ENCODE measurements at regions not wholly inside any gene's neighbourhood (a gene's known extent, or its start where the extent isn't known, plus 50 kb on each side); places are given as distances from the start of the nearest gene placed in this dataset.

DNA sequence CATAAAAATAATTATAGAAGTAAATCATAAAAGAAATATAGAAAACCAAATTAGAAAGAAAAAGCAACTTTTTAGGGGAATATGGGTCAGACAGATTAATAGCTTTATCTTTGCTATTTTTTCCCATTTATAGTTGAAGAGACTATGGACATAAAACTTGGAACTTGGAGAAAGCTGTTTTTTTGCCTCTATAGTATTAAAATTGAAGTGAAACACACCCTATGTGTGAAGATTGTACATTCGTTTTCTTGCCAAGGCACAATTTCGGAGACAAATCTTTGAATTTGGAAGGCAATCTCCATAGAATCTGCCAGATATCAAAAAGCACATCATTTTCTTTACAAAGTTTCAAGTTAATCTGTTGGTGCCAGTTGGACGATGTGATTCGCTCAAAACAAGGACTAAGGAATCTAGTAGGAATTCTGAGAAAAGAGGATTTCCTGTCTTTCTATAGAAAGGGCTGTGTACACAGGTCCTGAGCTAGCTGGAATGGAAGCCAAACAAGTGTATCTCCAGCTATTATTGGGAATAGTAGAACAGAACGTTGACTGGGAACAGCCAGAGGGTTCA is 156.3 kb downstream of the SLC7A11 start:
- Histone ChIP-seq H3K9me3 (ENCODE audit: control insufficient read depth in 2 of 3, low read length in 3 of 3) (no peaks in the 10 kb centered on the region), H3K27ac (ENCODE audit: low read depth, low read length) (no peak overlapping the region), H3K36me3 (ENCODE audit: control insufficient read depth in 2 of 3, insufficient read depth in 3 of 3, low read length in 3 of 3) (no peaks in the 10 kb centered on the region), H3K27me3 (ENCODE audit: control insufficient read depth in 2 of 2, insufficient read depth in 2 of 2, low read length in 2 of 2) (no peaks in the 10 kb centered on the region), H3K4me1 (ENCODE audit: control insufficient read depth in 2 of 2, insufficient read depth in 2 of 2, low read length in 2 of 2) (no peaks in the 10 kb centered on the region), H3K4me3 (ENCODE audit: low read length) (no peak overlapping the region)
- POLR2A ChIA-PET = no interaction called here
- H3K9me3 Mint-ChIP-seq = peaks cover 0 to 3% (median 0%) of the 10 kb centered on the region in 11 donors
- H3K4me3 Mint-ChIP-seq = no peak overlapping the region
- CTCF ChIA-PET = no interaction called here
- DNase-seq = no peak
- H3K27me3 Mint-ChIP-seq = no peaks in the 10 kb centered on the region
- intact Hi-C loops (cut with micrococcal nuclease) = no loop called here
- H3K36me3 Mint-ChIP-seq = no peaks in the 10 kb centered on the region
- H3K4me1 Mint-ChIP-seq = peaks cover 0 to 2% (median 0%) of the 10 kb centered on the region in 7 donors
- ATAC-seq = no peak
- H3K27ac Mint-ChIP-seq = no peak overlapping the region

DNA sequence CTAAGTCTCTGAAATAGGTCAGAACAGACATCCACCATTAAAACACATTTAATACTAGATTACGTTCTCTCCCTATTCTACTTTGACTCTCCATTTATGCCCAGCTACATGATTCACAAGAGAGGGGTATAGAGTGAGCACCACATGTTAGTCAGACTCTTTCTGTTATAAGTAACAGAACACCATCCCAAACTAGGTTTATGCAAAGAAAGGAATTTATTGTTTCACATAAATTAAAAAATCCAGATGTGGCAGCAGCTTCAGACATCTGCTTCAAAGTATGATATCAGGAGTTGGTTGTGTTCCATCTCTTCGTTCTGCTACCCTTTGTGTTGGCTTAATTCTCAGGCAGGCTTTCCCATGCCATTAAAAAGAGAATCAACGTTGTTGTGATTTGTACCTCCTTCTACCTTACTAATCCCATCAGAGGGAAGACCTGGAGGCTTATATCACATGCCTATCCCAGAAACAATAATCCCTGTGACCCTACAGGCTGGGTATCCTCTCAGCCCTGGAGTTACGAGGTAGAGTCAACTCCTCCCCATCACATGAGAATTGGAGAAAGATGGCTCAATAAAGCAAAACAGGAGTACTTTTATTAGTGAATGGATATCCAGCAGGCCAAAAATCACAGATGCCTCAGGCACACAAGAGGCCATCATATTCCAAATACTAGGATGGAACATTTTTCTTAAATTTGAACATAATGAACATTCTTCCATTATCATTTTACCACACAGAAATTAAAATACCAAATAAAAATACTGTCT is 163.2 kb downstream of the SLC7A11 start:
- H3K4me1 Mint-ChIP-seq = no peaks in the 10 kb centered on the region
- H3K27me3 ChIP-seq (ENCODE audit: control insufficient read depth in 2 of 2, insufficient read depth in 2 of 2, low read length in 2 of 2) = no peaks in the 10 kb centered on the region
- no peaks in the 10 kb centered on the region for H3K36me3 ChIP-seq (ENCODE audit: control insufficient read depth in 2 of 3, insufficient read depth in 3 of 3, low read length in 3 of 3)
- H3K9me3 Mint-ChIP-seq = peaks cover 0 to 3% (median 0%) of the 10 kb centered on the region in 11 donors
- no peaks in the 10 kb centered on the region for H3K4me1 ChIP-seq (ENCODE audit: control insufficient read depth in 2 of 2, insufficient read depth in 2 of 2, low read length in 2 of 2)
- no peak overlapping the region for H3K27ac ChIP-seq (ENCODE audit: low read depth, low read length)
- no peak for ATAC-seq
- H3K4me3 Mint-ChIP-seq = no peak overlapping the region
- ChIA-PET POLR2A (no interaction called here), CTCF (no interaction called here)
- no peaks in the 10 kb centered on the region for H3K36me3 Mint-ChIP-seq
- intact Hi-C loops (cut with micrococcal nuclease) = no loop called here
- H3K9me3 ChIP-seq (ENCODE audit: control insufficient read depth in 2 of 3, low read length in 3 of 3) = no peaks in the 10 kb centered on the region
- H3K27me3 Mint-ChIP-seq = peaks cover 0 to 2% (median 0%) of the 10 kb centered on the region in 5 donors
- H3K4me3 ChIP-seq (ENCODE audit: low read length) = no peak overlapping the region
- H3K27ac Mint-ChIP-seq = no peak overlapping the region
- no peak for DNase-seq

DNA sequence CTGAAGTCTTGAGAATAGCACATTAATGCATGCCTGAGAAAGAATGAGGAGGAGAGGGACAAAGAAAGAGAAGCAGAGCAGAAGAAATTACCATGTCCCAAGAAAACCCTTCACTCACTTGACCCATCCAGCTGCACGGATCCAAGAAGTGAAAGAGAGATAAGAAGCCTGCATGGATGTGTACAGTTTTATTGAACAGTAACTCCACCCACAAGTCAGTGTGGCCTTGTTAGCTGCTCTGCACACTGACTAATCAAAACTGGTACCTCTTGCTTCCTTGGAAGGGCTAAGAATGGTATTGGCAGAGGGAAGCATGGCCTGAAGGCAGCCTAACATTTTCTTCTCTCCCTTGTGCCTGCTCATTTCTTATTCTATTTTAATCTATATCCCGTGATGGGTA is 163.9 kb downstream of the SLC7A11 start:
- ATAC-seq = no peak
- ChIA-PET POLR2A (no interaction called here), CTCF (no interaction called here)
- H3K27ac ChIP-seq (ENCODE audit: low read depth, low read length) = no peak overlapping the region
- no peak for DNase-seq
- Mint-ChIP-seq H3K4me3 (no peak overlapping the region), H3K27me3 (peaks cover 0 to 2% (median 0%) of the 10 kb centered on the region in 5 donors), H3K4me1 (no peaks in the 10 kb centered on the region), H3K27ac (no peak overlapping the region), H3K36me3 (no peaks in the 10 kb centered on the region), H3K9me3 (peaks cover 0 to 3% (median 0%) of the 10 kb centered on the region in 11 donors)
- H3K4me3 ChIP-seq (ENCODE audit: low read length) = no peak overlapping the region
- H3K4me1 ChIP-seq (ENCODE audit: control insufficient read depth in 2 of 2, insufficient read depth in 2 of 2, low read length in 2 of 2) = no peaks in the 10 kb centered on the region
- no peaks in the 10 kb centered on the region for H3K9me3 ChIP-seq (ENCODE audit: control insufficient read depth in 2 of 3, low read length in 3 of 3)
- no peaks in the 10 kb centered on the region for H3K36me3 ChIP-seq (ENCODE audit: control insufficient read depth in 2 of 3, insufficient read depth in 3 of 3, low read length in 3 of 3)
- intact Hi-C loops (cut with micrococcal nuclease) = no loop called here
- H3K27me3 ChIP-seq (ENCODE audit: control insufficient read depth in 2 of 2, insufficient read depth in 2 of 2, low read length in 2 of 2) = no peaks in the 10 kb centered on the region

DNA sequence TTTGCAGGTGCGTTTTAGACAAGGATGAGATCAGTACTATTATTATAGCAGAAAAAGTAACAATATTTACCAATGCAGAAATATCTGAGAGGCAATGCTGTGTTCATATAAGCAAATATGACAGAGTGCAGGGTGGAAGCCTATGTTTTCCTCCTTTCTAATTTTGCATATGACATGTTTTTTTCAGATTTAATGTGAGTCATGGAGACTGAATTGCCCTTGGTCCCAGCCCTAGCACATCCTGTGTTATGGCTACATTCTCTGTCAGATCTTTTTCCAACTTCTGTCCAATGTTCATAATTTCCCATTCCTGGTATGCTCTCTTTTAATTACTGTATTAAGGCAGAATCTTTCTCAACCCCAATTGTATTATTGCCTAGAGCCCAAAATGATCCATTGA is 165.6 kb downstream of the SLC7A11 start:
- ChIA-PET POLR2A (no interaction called here), CTCF (no interaction called here)

DNA sequence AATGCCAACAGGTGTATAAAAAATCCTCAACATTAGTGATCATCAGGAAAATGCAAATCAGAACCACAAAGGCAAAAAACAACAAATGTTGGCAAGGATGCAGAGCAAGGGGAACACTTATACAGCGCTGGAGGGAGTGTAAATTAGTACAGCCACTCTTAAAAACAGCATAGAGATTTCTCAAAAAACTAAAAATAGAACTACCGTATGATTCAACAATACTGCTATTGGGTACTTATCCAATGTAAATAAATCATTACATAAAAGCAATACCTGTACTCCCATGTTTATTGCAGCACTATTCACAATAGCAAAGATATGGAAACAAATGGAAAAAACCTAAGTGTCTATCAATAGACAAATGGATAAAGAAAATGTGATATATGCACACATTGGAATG is 171.3 kb downstream of the SLC7A11 start:
- CTCF ChIA-PET = no interaction called here
- Histone ChIP-seq H3K27ac (ENCODE audit: low read depth, low read length) (no peak overlapping the region), H3K36me3 (ENCODE audit: control insufficient read depth in 2 of 3, insufficient read depth in 3 of 3, low read length in 3 of 3) (no peaks in the 10 kb centered on the region), H3K4me3 (ENCODE audit: low read length) (no peak overlapping the region), H3K9me3 (ENCODE audit: control insufficient read depth in 2 of 3, low read length in 3 of 3) (no peaks in the 10 kb centered on the region), H3K27me3 (ENCODE audit: control insufficient read depth in 2 of 2, insufficient read depth in 2 of 2, low read length in 2 of 2) (no peaks in the 10 kb centered on the region), H3K4me1 (ENCODE audit: control insufficient read depth in 2 of 2, insufficient read depth in 2 of 2, low read length in 2 of 2) (no peaks in the 10 kb centered on the region)
- Mint-ChIP-seq H3K4me3 (no peak overlapping the region), H3K9me3 (peaks cover 0 to 10% (median 6%) of the 10 kb centered on the region in 11 donors), H3K4me1 (no peaks in the 10 kb centered on the region), H3K36me3 (no peaks in the 10 kb centered on the region), H3K27me3 (peaks cover 0 to 2% (median 0%) of the 10 kb centered on the region in 5 donors), H3K27ac (no peak overlapping the region)
- ATAC-seq = no peak
- intact Hi-C loops (cut with micrococcal nuclease) = no loop called here
- POLR2A ChIA-PET = no interaction called here
- no peak for DNase-seq

More for the DNA sequence above, 165.6 kb downstream of the SLC7A11 start:
- H3K36me3 Mint-ChIP-seq = no peaks in the 10 kb centered on the region
- Histone ChIP-seq H3K4me1 (ENCODE audit: control insufficient read depth in 2 of 2, insufficient read depth in 2 of 2, low read length in 2 of 2) (no peaks in the 10 kb centered on the region), H3K27ac (ENCODE audit: low read depth, low read length) (no peak overlapping the region), H3K9me3 (ENCODE audit: control insufficient read depth in 2 of 3, low read length in 3 of 3) (no peaks in the 10 kb centered on the region), H3K27me3 (ENCODE audit: control insufficient read depth in 2 of 2, insufficient read depth in 2 of 2, low read length in 2 of 2) (no peaks in the 10 kb centered on the region), H3K36me3 (ENCODE audit: control insufficient read depth in 2 of 3, insufficient read depth in 3 of 3, low read length in 3 of 3) (no peaks in the 10 kb centered on the region), H3K4me3 (ENCODE audit: low read length) (no peak overlapping the region)
- DNase-seq = no peak
- no peak overlapping the region for H3K4me3 Mint-ChIP-seq
- no peaks in the 10 kb centered on the region for H3K4me1 Mint-ChIP-seq
- H3K9me3 Mint-ChIP-seq = peaks cover 0 to 3% (median 0%) of the 10 kb centered on the region in 11 donors
- intact Hi-C loops (cut with micrococcal nuclease) = no loop called here
- no peak overlapping the region for H3K27ac Mint-ChIP-seq
- no peak for ATAC-seq
- H3K27me3 Mint-ChIP-seq = peaks cover 0 to 2% (median 0%) of the 10 kb centered on the region in 5 donors

DNA sequence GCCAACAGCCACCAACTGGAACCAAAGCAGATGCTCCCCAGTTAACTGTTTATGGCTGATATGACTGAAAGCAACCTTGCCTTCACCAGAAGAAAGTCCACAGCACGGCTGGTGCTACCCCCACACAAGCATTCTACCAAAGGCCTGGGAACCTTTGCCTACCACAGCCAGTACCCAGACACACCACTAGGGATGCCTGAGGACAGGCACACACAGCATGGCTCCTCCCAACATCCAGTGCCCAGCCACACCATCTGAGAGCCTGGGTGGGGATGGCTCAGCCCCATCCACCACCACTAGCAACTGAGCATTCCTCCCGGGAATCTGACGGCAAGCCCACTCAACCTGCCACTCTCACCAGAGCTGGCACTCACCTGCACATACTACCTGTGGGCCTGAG is 178.6 kb downstream of the SLC7A11 start:
- peaks cover 2 to 19% (median 10%) of the 10 kb centered on the region in 11 donors for H3K9me3 Mint-ChIP-seq
- intact Hi-C loops (cut with micrococcal nuclease) = no loop called here
- Histone ChIP-seq H3K4me3 (ENCODE audit: low read length) (no peak overlapping the region), H3K9me3 (ENCODE audit: control insufficient read depth in 2 of 3, low read length in 3 of 3) (peaks cover 0 to 6% (median 0%) of the 10 kb centered on the region in 3 experiments), H3K4me1 (ENCODE audit: control insufficient read depth in 2 of 2, insufficient read depth in 2 of 2, low read length in 2 of 2) (no peaks in the 10 kb centered on the region), H3K27ac (ENCODE audit: low read depth, low read length) (no peak overlapping the region), H3K27me3 (ENCODE audit: control insufficient read depth in 2 of 2, insufficient read depth in 2 of 2, low read length in 2 of 2) (no peaks in the 10 kb centered on the region), H3K36me3 (ENCODE audit: control insufficient read depth in 2 of 3, insufficient read depth in 3 of 3, low read length in 3 of 3) (no peaks in the 10 kb centered on the region)
- H3K36me3 Mint-ChIP-seq = no peaks in the 10 kb centered on the region
- no peak overlapping the region for H3K4me3 Mint-ChIP-seq
- ChIA-PET POLR2A (no interaction called here), CTCF (no interaction called here)
- H3K4me1 Mint-ChIP-seq = no peaks in the 10 kb centered on the region
- H3K27me3 Mint-ChIP-seq = peaks cover 0 to 4% (median 0%) of the 10 kb centered on the region in 5 donors
- no peak overlapping the region for H3K27ac Mint-ChIP-seq
- no peak for DNase-seq
- no peak for ATAC-seq

DNA sequence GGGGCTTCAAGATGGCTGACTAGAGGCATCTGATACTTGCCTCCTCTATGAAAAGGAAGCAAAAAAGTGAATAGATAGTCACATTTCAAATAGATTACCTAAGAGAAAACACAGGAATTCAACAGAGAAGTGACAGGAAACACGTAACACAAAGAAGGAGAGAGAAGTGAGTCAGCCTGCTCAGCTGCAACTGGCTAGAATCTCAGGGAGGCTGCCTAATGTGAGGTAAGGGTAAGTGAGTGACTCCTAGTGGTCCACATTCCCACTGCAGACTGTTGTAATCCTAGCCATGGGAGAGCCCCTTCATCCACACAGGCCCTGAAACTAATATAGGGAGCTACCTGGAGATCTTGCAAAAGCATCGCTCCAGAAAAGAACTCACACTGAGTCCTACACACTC is 179.2 kb downstream of the SLC7A11 start:
- Mint-ChIP-seq H3K27me3 (peaks cover 0 to 4% (median 0%) of the 10 kb centered on the region in 5 donors), H3K4me1 (no peaks in the 10 kb centered on the region), H3K36me3 (no peaks in the 10 kb centered on the region), H3K4me3 (no peak overlapping the region), H3K27ac (no peak overlapping the region), H3K9me3 (peaks cover 2 to 24% (median 10%) of the 10 kb centered on the region in 11 donors)
- ATAC-seq (no peak), DNase-seq (no peak)
- H3K27me3 ChIP-seq (ENCODE audit: control insufficient read depth in 2 of 2, insufficient read depth in 2 of 2, low read length in 2 of 2) = no peaks in the 10 kb centered on the region
- intact Hi-C loops (cut with micrococcal nuclease) = no loop called here
- H3K4me1 ChIP-seq (ENCODE audit: control insufficient read depth in 2 of 2, insufficient read depth in 2 of 2, low read length in 2 of 2) = no peaks in the 10 kb centered on the region
- CTCF ChIA-PET = no interaction called here
- no peaks in the 10 kb centered on the region for H3K36me3 ChIP-seq (ENCODE audit: control insufficient read depth in 2 of 3, insufficient read depth in 3 of 3, low read length in 3 of 3)
- H3K27ac ChIP-seq (ENCODE audit: low read depth, low read length) = no peak overlapping the region
- H3K4me3 ChIP-seq (ENCODE audit: low read length) = no peak overlapping the region
- H3K9me3 ChIP-seq (ENCODE audit: control insufficient read depth in 2 of 3, low read length in 3 of 3) = peaks cover 0 to 6% (median 0%) of the 10 kb centered on the region in 3 experiments
- POLR2A ChIA-PET = no interaction called here
